GM18861 (cell line): ENCODE measurements at regions not wholly inside any gene's neighbourhood (a gene's known extent, or its start where the extent isn't known, plus 50 kb on each side); places are given as distances from the start of the nearest gene placed in this dataset.

Source experiments
- ATAC-seq: cut with Tn5 transposase; IDR thresholded peaks from one replicate; pipeline ENCODE4 v1.9.1; 2021; ENCODE audit not compliant: unreplicated experiment

DNA sequence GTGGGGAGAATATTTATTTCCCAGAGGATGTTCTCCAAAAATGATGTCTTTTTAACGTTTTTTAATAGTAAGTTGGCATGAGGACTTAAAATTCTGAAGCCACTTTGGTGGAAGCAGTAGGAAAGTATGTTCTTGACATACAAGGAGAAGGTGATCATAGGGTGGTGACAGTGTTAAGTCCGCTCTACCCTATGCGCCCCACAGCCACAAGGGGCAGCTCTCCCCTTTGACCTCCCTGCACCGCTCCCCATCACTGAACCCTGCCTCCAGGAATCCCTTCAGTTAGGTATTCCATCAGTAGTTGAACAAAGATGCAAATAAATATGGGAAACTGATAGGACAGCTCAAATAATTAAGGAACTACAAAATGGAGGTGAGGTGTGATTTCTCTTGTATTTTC, 111.4 kb downstream of the PLEKHG1 start:
- ATAC-seq: no peak

DNA sequence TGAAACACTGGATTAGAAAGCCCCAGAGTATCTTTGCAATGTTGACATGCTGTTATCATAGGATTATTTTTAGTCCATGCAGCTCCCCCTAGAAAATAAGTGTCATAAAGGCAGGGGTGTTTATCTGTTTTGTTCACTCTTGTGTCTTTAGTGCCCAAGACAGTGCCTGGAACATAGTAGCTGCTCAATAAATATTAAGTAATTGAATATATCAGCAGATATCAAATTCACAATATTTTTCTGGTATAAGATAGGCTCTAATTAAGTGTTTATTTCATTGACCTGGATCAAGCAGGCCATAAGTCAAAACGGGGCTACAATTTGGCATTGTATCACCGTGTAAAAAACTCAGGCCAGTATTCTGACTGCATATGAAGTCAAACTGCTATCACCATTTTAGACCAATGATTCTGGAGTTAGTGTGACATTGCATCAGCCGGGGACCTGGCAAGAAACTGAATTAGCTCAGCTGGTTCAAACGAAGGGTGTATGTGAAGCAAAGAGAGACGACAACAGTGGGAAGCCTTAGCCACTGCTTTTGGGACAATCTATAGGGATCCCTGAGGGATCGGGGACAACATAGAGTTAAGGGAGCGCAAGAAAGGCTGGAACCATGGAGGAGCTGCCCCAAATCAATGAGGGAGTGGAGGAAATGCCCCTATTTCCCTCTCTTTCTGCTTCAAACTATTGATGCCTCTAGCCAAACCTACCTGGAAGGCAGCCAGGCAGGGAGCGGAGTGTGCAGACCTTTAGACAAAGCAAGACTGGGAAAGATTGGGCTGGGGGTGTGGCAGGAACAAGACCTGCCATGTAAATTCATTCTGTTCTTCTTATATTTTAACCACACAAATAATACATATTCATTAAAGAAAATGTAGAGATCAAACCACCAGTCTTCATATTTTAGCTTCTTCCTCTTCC, 112.2 kb downstream of the PLEKHG1 start:
- ATAC-seq: no peak

GRCh38 chr6:150712505-150713252, 113.0 kb downstream of the PLEKHG1 start:
- no peak for ATAC-seq

- ATAC-seq: no peak
Observed at GRCh38 chr6:150713487-150713886, 113.8 kb downstream of the PLEKHG1 start.

DNA sequence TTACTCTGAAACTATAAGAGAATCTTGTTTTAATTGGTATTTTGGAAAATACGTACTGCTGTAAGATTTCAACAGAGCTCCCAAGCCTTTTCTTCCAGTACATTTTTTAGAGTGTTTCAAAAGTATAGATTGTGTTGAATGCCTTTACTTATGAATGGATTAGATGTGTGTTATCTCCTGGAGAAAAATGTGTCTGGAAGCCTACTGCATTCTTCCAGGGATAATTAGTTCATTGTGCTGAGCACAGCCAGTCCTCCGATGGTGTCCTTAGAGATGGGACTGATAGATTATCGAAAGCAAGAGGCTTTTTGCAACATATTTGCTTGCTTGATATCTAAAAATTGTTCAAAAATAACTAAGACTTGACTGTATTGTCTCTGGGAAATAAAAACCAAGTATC, 114.2 kb downstream of the PLEKHG1 start:
- ATAC-seq: no peak

DNA sequence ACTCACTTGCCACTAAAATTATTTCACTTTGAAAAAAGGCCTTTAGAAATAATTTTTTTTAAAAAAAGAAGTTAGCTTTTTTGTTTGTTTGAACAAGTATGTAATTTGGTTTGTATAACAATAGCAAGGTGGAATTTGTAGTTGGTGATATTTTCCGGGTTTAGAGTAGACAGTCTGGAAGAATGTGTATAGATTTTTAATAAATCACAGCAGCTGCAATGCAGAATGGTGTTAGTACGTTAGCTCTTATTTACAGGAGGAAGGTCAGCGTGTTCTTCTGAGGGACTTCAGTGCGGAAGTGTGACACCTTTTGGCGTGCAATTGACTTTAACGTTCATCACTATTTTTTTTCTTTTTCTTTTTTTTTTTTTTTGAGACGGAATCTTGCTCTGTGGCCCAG, 115.4 kb downstream of the PLEKHG1 start:
- no peak for ATAC-seq

DNA sequence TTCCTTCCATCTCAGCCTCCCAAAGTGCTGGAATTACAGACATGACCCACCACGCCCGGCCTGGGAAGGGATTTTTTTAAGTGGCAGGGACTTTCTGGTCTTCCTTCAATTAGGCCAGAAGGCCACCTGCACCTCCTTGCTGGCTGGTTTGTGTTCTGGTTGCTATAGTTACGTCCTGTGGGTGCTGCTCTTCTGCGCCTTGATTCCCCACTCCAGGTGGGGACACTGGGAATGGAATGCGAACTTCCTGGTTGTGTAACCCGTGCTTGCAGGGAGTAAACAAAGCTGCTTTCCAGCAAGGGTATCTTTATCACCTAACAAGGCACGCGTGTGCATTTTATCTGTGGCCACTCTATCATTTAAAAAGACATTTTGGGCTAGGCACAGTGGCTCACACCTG, 117.7 kb downstream of the PLEKHG1 start:
- ATAC-seq: no peak

GRCh38 chr6:150719099-150719766, 119.5 kb downstream of the PLEKHG1 start:
- no peak for ATAC-seq

- ATAC-seq: no peak
Observed at GRCh38 chr6:150719831-150720230, 120.1 kb downstream of the PLEKHG1 start.

GRCh38 chr6:150720774-150721233, 121.1 kb downstream of the PLEKHG1 start:
- peak; percentile 97 for ATAC-seq

- ATAC-seq: no peak
Observed at GRCh38 chr6:150721418-150722266, 122.0 kb downstream of the PLEKHG1 start.

DNA sequence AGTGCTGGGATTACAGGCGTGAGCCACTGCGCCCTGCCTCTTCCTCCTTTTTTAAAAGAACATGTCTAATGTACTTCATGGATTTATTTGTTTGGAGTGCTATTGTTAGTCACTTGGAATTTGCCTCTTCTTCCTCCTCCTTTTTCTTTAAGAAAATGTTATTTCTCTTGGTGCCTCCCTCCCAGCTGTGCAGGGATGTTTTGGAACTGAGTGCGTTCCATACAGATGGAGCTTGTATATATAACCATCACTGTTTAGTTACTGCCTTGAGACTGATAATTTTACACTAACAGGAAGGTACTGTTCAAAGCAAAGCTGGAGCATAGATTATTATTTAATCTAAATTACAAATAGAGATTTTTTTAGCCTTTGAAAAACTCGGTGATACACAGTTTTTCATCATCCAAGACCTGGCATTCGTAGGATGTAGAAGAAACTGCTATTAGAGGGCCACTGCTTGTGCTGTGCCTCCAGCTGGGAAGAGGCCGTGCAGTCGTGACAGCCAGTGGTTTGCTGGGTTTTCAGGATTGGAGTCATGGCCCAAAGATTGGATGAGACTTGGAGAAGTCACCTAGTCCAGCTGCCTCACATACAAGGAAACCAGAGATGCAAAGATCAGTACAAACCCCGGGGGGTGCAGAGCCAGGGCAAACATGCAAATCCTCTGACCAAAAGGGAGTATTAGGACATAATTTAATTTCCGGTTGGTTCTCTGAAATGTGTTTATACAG, 123.1 kb downstream of the PLEKHG1 start:
- ATAC-seq: no peak

GRCh38 chr6:150723345-150723658, 123.6 kb downstream of the PLEKHG1 start:
- ATAC-seq: no peak

DNA sequence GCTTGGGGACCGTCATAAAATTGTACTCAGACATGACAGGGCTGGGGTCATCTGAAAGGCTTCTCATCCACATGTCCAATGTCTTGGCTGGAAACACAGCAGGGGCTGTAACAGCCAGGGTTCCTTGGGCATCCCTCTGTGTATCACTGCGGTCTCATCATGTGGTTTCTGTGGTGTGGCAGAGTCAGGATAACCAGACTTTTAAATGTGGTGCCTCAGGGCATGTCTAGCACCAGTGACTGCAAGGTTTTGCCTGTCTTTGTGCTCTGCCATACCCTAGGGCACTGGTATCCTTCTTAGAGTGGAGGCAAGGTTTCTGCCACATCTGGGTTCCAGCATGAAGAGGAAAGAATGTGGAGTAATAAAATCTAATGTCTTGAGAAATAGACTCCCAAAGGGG, 124.2 kb downstream of the PLEKHG1 start:
- ATAC-seq: no peak

DNA sequence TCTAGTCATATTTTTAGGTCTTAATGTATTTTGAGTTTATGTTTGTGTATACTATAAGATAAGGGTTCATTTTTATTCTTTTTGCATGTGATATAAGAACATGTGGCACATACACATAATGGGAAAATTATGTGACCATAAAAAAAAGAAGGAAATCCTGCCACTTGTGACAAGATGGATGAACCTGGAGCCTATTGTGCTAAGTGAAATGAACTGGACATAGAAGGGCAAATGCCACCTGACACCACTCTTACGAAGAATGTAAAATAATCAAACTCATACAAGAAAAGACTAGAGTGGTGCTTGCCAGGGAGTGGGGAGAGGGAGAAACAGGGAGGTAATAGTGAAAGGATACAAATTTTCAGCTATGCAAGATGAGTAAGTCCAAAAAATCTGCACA, 126.1 kb downstream of the PLEKHG1 start:
- no peak for ATAC-seq

DNA sequence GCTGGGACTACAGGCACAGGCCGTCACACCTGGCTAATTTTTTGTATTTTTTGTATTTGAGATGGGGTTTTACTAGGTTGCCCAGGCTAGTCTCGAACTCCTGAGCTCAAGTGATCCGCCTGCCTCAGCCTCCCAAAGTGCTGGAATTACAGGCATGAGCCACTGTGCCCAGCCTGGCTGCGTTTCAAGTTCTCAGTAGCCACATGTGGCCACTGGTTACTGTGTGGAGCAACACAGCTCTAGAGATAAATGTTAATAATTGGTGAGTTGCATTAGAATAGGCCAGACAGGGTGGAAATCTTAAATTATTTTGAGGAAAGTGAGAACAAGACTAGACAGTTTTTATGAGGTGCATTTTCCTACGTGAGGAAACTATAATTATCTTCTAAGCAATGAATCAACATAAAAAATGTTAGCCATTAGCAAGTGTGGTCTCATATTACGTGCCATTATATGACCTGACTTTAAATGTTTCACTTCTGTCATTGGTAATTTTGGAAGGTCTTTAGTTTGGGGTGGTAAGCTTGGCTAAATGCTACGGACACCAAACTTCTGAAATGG, 129.6 kb downstream of the PLEKHG1 start:
- ATAC-seq: no peak

- no peak for ATAC-seq
Observed at GRCh38 chr6:150730801-150731457, 131.2 kb downstream of the PLEKHG1 start.

DNA sequence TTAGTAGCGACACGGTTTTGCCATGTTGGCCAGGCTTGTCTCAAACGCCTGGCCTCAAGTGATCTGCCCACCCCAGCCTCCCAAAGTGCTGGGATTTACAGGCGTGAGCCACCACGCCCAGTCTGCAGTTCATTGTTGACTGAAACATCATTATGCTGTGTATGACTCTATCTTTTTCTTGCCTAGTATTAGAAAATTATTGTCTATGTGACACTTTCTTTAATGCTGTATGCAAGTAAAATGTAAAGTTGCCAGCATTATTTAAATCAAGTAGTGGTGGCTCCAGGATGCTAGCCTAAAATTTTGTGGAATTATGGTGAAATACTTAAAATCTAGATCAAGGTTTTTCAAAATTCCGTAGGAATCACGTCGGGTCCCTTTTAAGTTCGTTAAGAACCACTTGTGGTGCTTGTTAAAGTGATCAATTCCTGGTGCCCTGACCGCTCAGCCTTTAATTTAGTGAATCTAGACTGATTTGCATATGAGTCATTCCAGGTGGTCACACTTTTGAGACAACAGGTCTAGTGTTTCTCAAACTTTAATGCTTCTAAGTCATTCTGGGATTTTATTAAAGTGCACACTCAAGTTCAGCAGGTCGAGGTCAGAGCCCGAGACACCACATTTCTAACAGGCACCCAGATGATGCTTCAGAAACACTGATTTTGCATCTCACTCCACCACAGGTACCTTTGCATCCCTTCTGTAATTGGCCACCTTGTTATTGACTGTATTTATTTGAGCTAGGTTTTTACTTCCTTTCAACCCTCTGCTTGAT, 132.6 kb upstream of the MTHFD1L start:
- ATAC-seq: peak; percentile 72

GRCh38 chr6:150733726-150734125, 131.8 kb upstream of the MTHFD1L start:
- ATAC-seq: no peak
